ENCODE measurements at regions not wholly inside any gene's neighbourhood (a gene's known extent, or its start where the extent isn't known, plus 50 kb on each side); places are given as distances from the start of the nearest gene placed in this dataset.

DNA sequence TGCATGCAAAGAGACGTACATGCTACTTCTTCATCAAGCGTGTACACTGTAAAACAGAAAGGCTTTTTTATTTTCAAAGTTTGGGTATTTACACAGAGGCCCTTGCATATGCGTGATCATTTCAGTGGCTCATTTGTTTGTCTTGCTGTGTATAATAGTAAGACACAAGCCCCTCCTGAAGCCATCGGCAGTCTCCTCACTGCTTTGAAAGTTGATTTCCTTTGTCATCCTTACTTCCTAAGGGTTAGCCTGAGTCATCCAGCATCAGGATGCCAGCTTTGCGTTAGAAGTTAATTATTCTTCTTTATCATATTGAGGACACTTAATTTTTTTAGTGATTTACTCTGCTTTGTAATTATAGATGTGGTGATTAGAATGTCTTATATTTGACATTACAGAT is 72.5 kb upstream of the CTBP2 start:
- TF ChIP-seq TARDBP (IDR thresholded peaks at IDR 0.05) (no peak), HDGF (IDR thresholded peaks at IDR 0.05; ENCODE audit: borderline replicate concordance) (no peak), SUZ12 (IDR thresholded peaks at IDR 0.05) (no peak), FOXA1 (IDR thresholded peaks at IDR 0.05) (no peak), FOXK2 (IDR thresholded peaks at IDR 0.05) (no peak), PKNOX1 (IDR thresholded peaks at IDR 0.05) (no peak), NFRKB (IDR thresholded peaks at IDR 0.05) (no peak), L3MBTL2 (conservative IDR thresholded peaks at IDR 0.05) (no peak), CTBP1 (IDR thresholded peaks at IDR 0.05; ENCODE audit: borderline replicate concordance) (no peak), SP1 (IDR thresholded peaks at IDR 0.05) (no peak), ARNT (IDR thresholded peaks at IDR 0.05) (no peak), ZNF384 (IDR thresholded peaks at IDR 0.05) (no peak), FOXM1 (IDR thresholded peaks at IDR 0.05; ENCODE audit: borderline replicate concordance) (no peak), BHLHE40 (IDR thresholded peaks at IDR 0.05; ENCODE audit: borderline replicate concordance) (no peak)
